GM10266 (cell line): ENCODE measurements at regions not wholly inside any gene's neighbourhood (a gene's known extent, or its start where the extent isn't known, plus 50 kb on each side); places are given as distances from the start of the nearest gene placed in this dataset.
"Not testable (repeated sequence)": the region's sequence is repeated elsewhere in the genome, so short reads cannot be mapped to it uniquely, and the experiment has no call there.

Experiments
- DNase-seq: peaks from one replicate; pipeline ENCODE4 v3.0.0; 2012; ENCODE audit errors: extremely low spot score
- CTCF ChIP-seq: IDR thresholded peaks from 2 replicates; pipeline ENCODE4 v1.5.1; 2012; ENCODE audit warnings: mild to moderate bottlenecking, low read depth; ENCODE audit not compliant: control insufficient read depth, insufficient read depth; ENCODE audit errors: missing control alignments

GRCh38 chr11:135002236-135002635, 590.2 kb upstream of the B3GAT1 start:
- DNase-seq: no peak
- TF ChIP-seq CTCF: no peak

GRCh38 chr11:135001581-135001980, 589.5 kb upstream of the B3GAT1 start:
- no peak for DNase-seq
- TF ChIP-seq CTCF: no peak

DNA sequence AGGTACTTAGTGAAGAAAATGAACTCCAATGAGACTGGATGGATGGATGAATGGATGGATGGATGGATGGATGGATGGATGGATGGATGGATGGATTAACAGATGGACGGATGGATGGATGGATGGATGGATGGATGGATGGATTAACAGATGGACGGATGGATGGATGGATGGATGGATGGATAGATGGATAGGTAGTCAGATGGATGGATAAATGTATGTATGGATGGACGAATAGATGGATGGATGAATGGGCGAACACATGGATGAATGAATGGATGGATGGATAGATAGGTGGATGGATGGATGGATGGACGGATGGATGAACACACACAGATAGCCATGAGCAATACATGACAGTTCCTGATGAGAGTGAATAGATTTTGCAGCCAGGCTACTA, 589.0 kb upstream of the B3GAT1 start:
- not testable (repeated sequence) for DNase-seq

DNA sequence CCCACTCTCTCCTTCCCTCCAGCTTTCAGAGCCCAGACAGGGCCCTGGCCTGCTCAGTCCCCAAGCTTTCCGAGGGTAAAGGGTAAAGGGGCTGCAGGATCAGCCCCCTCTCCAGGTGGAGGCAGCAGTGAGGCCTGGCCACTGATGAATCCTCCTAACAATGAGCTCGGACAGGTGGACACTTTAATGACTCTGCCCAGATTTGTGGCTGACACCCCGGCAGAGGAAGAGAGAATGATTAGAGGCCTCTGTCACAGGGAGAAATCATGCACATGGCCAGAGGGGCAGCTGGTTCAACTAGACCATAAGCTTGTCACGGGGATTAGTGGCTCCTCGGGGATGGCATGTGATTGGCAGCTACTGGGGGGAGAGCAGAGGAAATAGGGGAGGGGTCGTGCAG, 587.5 kb upstream of the B3GAT1 start:
- no peak for DNase-seq
- no peak for TF ChIP-seq CTCF

DNA sequence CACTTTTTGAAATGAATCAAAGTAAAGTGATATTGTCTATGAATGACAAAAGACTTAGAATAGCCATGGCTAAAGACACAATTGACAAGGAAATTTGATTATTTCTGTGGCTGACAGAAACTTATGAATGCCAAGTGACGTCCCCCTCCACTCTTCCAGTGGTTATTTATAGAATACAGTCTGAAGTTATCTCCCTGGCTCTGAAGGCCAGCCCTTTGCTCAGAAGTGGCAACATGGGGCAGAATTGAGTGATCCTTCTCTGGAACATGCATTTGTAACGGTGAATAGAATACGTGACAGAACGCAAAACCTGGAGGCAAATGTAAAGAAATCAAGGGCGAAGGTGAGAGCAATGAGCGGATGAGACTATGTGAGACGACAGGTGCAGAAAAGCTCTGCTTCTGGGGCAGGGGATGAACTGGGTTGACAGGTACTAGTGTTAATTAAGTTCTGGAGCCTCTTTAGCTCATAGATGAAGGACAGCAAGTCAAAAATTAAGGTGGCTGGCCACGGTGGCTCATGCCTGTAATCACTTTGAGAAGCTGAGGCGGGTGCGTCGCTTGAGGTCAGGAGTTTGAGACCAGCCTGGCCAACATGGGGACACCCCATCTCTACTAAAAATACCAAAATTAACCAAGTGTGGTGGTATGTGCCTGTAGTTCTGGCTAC, 585.7 kb upstream of the B3GAT1 start:
- DNase-seq: no peak
- no peak for TF ChIP-seq CTCF

DNA sequence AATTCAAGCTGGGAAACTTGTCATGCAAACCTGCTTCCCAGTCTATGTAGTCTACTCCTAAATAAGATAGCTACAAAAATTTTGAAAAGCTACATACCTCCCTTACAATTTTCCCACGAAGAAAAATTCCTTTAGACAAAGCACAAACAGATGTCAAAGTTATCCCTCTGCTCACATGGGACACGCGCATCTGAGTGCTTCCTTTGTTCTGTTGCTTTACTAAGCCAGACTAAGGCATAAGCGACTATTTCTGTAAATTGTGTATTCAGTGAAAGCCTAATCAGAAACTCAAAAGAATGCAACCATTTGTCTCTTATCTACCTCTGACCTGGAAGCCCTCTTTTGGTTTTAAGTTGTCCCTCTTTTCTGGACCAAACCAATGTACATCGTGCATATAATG, 583.7 kb upstream of the B3GAT1 start:
- TF ChIP-seq CTCF: no peak
- DNase-seq: no peak

DNA sequence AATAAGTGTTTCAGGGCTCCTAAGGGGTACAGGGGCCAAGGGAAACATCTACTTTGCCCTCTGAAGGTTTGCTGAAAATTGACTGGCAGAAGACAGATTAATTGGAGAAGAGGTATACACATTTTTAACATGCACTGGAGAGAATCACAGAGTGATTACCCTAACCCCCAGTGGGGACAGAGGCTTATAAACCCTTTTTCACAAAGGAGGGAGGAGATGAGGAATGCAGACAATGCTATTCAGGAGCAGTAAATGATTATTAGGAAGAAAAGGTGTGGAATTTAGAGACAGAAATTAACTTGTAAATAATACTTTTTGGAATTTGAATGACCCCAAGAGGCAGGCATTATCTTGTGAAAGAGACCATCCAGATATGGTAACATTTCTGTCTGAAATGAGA, 582.4 kb upstream of the B3GAT1 start:
- no peak for TF ChIP-seq CTCF
- no peak for DNase-seq

- no peak for DNase-seq
- no peak for TF ChIP-seq CTCF
Measured at GRCh38 chr11:134993691-134994243, 581.7 kb upstream of the B3GAT1 start.
